Limb (tissue), 2 donors: ENCODE measurements at regions not wholly inside any gene's neighbourhood (a gene's known extent, or its start where the extent isn't known, plus 50 kb on each side); places are given as distances from the start of the nearest gene placed in this dataset.
"Not testable (repeated sequence)": the region's sequence is repeated elsewhere in the genome, so short reads cannot be mapped to it uniquely, and the experiment has no call there.

Experiments used
- DNase-seq, 2 donors: peaks; one replicate each; pipeline ENCODE4 v3.0.0-alpha.2; 2016; ENCODE audit errors: extremely low spot score in 2 of 2

GRCh38 chr13:66237411-66238062 is 992.6 kb downstream of the PCDH9 start:
- DNase-seq, result no peak

DNA sequence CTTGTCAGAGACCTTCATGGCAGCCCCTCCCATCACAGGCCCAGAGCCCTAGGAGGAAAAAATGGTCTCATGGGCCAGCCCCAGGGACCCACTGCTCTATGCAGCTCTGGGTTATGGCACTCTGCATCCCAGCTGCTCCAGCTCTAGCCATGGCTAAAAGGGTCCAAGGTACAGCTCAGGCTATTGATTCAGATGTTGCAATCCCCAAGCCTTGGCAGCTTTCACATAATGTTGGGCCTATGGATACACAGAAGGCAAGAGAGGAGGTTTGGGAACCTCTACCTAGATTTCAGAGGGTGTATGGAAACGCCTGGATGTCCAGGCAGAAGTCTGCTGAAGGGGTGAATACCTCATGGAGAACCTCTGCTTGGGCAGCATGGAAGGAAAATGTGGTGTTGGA is 996.0 kb downstream of the PCDH9 start:
- DNase-seq, result no peak

DNA sequence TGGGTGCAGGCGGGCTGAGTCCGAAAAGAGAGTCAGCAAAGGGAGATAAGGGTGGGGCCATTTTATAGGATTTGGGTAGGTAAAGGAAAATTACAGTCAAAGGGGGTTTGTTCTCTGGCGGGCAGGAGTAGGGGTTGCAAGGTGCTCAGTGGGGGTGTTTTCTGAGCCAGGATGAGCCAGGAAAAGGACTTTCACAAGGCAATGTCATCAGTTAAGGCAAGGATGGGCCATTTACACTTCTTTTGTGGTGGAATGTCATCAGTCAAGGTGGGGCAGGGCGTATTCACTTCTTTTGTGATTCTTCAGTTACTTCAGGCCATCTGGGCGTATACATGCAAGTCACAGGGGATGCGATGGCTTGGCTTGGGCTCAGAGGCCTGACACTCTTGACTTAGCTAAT is 998.2 kb downstream of the PCDH9 start:
- not testable (repeated sequence) for DNase-seq

DNA sequence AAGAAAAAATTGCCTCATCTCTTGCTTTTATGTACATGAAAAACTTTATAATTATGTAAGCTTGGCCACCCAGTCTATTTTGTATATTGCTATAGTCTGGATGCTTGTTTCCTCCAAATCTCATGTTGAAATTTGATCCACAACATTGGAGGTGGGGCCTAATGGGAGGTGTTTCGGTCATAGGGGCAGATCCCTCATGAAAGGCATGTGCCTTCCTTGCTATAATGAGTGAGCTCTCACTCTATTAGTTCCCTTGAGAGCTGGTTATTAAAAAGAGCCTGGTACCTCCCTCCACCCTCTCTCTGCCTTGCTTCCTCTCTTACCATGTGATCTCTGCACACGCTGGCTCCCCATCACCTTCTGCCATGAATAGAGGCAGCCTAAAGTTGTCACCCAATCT is 1005.1 kb downstream of the PCDH9 start:
- DNase-seq, result no peak

GRCh38 chr13:66224663-66225062 is 1005.5 kb downstream of the PCDH9 start:
- no peak for DNase-seq

DNA sequence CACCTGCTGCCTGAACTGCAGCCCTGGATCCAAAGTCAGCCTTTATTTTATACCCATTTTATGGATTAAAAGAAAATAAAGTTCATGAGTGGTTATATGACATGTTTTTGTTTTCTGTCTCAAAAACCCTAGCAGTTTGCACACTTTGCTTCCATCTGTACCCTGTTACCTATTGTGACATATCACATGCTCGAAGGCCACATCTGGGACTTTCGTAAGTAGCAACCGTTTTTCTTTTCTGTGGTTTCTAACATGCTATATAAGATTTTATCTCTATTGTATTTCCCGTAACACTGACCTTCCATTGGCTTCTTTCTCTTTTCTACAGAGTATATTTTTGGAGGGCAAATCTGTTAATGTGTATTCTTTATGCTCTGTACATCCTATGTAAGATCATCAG is 1007.2 kb downstream of the PCDH9 start:
- no peak for DNase-seq

GRCh38 chr13:66222127-66222526 is 1008.0 kb downstream of the PCDH9 start:
- DNase-seq, result no peak

DNA sequence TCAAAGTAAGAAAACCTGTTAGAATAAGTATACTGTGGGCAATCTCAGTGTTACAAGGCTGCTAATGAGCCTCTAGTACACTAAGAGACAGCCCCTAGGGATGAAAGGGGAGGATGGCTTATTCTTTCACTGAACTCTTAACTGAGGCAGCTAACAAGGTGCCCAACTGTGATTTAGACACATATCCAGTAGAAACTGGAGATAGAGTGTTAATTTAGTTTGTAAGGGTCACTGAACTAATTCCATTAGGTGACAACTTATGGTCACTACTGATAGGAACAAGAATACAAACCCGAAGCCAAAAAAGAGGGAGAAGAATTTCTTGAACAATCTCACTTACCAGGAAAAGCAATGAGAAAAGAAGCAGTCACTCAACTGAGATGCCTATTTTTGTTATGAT is 1010.6 kb downstream of the PCDH9 start:
- no peak for DNase-seq

DNA sequence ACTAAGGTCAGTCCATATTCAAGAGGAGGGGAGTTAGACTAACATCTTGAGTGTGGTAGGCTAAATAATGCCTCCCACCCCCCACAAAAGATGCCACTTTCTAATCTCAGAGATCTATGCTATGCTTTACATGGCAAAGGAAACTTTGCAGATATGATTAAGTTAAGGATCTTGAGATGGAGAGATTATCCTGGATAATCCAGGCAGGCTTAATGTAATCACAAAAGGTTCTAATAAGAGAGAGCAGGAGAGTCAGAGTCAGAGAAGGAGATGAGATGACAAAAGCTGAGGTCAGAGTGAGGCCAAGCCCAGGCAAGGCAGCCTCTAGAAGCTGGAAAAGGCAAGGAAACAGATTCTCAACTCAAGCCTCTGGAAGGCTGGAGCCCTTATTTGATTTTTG is 1011.6 kb downstream of the PCDH9 start:
- no peak for DNase-seq

DNA sequence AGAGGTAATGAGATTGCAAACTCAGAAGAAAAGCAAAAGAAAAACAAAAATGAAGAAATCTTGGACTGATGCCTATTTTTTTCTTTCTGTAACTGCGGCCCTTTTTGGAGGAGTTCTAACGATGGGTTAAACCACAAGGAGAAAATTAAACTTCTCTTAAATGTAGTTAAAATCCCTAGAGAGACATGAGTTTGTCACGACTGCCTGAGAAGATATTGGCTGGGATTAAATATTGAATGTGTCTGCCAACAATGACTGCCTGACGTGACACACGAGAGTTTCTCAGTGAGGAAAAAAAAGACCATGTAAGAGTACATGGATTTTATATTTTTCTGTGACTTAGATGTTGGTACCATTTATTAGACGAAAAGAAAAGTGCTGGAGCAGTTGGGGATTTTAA is 1013.4 kb downstream of the PCDH9 start:
- DNase-seq, result no peak

DNA sequence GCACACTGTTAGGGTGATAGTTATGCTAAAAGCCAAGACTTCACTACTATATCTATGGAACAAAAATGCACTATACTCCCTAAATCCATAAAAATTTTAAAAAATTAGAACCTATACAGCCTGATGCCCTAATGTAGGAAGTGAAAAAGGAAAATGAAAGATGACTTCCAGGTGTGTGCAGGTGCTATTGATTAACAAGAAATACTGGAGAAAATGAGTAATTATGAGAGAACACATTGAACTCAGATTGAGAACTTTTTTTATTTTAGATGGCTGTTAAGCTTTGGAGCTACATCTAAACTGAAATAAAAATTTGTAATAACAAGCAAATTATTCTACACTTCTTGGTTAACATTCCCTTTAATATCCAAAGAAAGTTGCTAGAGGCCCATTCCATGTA is 1015.7 kb downstream of the PCDH9 start:
- DNase-seq, result no peak

DNA sequence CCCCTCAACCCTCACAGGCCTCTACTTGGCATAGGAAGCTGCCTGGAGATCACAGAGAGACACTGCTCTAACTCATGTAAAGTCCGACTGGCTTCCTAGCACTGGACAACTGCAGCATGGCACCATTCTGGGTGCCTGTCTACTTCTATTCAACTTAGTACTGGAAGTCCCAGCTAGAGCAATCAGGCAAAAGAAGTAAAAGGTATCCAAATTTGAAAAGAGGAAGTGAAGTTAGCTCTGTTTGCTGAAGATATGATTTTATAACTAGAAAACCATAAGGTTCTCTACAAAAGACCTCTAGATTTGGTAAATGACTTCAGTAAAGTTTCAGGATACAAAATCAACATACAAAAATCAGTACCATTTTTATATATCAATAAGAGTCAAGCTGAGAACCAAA is 1017.6 kb downstream of the PCDH9 start:
- DNase-seq, result no peak

GRCh38 chr13:66210677-66211076 is 1019.5 kb downstream of the PCDH9 start:
- no peak for DNase-seq

DNA sequence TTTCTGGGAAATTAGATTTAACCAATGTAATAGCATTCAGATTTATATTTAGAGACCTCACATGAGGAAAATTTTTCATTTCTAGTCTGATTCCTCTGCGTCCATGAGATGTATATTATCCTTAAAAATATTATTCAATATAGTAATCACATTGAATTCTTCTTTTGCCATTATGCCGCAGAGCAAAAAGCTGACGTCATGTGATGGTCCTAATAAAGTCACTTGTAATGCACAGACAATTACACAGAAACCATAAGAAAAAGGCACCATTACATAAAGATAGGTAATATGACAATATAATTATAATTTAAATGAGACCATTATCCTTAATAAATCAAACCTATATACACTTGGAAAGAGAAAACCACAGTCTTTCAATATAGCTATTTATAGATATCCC is 1021.5 kb downstream of the PCDH9 start:
- no peak for DNase-seq

GRCh38 chr13:66207610-66208009 is 1022.5 kb downstream of the PCDH9 start:
- DNase-seq, result no peak

- no peak for DNase-seq
These were observed 1024.3 kb downstream of the PCDH9 start for GRCh38 chr13:66205807-66206206.

- no peak for DNase-seq
These were observed 1029.6 kb downstream of the PCDH9 start for GRCh38 chr13:66200555-66200954.

DNA sequence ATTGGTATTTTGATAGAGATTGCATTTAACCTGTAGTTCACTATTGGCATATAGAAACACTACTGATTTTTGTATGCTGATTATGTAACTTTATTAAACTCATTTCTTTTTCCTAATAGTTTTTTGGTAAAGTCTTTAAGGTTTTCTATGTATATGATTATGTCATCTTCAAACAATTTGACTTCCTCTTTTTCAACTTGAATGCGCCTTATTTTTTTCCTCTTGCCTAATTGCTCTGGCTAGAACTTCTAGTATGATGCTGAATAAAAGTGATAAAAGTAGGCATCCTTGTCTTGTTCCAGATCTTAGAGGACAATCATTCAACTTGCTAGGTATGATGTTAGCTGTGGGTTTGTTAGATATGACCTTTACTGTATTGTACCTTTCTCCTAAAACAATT is 1034.9 kb downstream of the PCDH9 start:
- no peak for DNase-seq

DNA sequence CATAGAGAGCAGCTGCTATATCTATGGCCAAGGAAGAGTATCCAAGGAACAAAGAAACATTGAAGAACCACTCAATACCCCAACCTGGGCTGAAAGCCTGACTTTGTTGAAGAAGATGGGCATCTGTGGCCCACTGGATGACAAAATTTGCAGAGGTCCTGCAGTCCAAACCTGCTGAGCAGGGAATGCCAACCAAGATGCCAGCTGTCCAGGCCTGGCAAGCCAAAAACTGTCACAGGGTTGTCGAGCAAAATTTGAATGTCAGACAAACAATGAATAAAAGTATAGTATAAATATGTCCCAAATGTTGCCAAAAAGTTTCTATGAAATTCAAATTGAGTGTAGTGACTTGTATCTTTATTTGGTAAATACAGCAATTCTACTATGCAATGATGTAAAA is 1040.2 kb downstream of the PCDH9 start:
- no peak for DNase-seq

- no peak for DNase-seq
These were observed 1049.3 kb downstream of the PCDH9 start for GRCh38 chr13:66180836-66181235.

- no peak for DNase-seq
These were observed 1058.2 kb downstream of the PCDH9 start for GRCh38 chr13:66171920-66172319.

GRCh38 chr13:66162470-66162869 is 1067.7 kb downstream of the PCDH9 start:
- DNase-seq, result no peak

GRCh38 chr13:66159511-66159910 is 1070.6 kb downstream of the PCDH9 start:
- DNase-seq, result no peak

DNA sequence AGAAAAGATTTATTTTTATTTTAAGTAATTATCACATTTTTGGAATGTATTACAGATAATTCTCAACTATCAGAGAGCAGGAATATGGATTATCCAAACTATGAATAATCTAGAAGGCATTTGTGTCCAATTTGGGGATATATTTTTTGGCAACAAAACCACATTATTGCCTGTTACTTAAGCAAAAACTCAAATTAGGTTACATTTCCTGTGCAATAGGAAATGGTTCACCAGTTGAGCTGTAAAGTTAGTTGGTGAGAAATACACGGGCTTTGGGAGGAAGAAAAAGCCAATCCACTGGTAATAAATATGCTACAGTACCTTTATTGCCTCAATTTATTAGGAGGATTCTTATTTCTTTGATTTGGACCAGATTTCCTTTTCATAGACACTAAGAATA is 1075.2 kb downstream of the PCDH9 start:
- no peak for DNase-seq
